ENCODE measurements at regions not wholly inside any gene's neighbourhood (a gene's known extent, or its start where the extent isn't known, plus 50 kb on each side); places are given as distances from the start of the nearest gene placed in this dataset.

- Histone ChIP-seq H3K4me3 (replicated peaks in 1 of 3; ENCODE audit: insufficient read depth in 1 of 3, low read depth in 1 of 3, low read length in 3 of 3) (no peak overlapping the region), H3K27ac (ENCODE audit: insufficient read depth, low read depth, low read length) (no peak overlapping the region), H3K79me2 (ENCODE audit: control insufficient read depth, insufficient read depth, low read length) (no peaks in the 10 kb centered on the region), H3K36me3 (ENCODE audit: control insufficient read depth in 2 of 2, extremely low read depth in 1 of 2, insufficient read depth in 2 of 2, low read length in 2 of 2) (no peaks in the 10 kb centered on the region), H3K9me1 (replicated peaks; ENCODE audit: control insufficient read depth, extremely low read depth, insufficient read depth, low read length) (no peaks in the 10 kb centered on the region), H4K20me1 (replicated peaks; ENCODE audit: control insufficient read depth, extremely low read depth, insufficient read depth, low read length) (no peaks in the 10 kb centered on the region), H3K9me3 (replicated peaks; ENCODE audit: control insufficient read depth, insufficient read depth, low read length) (no peaks in the 10 kb centered on the region), H2AFZ (ENCODE audit: low read depth, low read length) (no peak overlapping the region), H3K27me3 (ENCODE audit: control insufficient read depth in 2 of 2, insufficient read depth in 2 of 2, low read length in 2 of 2) (no peaks in the 10 kb centered on the region), H3K4me1 (ENCODE audit: control insufficient read depth, extremely low read depth, insufficient read depth, low read length) (no peaks in the 10 kb centered on the region), H3K4me2 (ENCODE audit: insufficient read depth, low read length) (no peak overlapping the region), H3K9ac (replicated peaks; ENCODE audit: extremely low read depth, insufficient read depth, low read length) (no peak overlapping the region)
- DNase-seq (ENCODE audit: low read depth, low spot score) (no peak), FAIRE-seq (no peak)
- BruUV-seq (replicated peaks): no TSS peak
- TF ChIP-seq JUN (IDR thresholded peaks at IDR 0.05; ENCODE audit: borderline replicate concordance, insufficient read depth, insufficient read length, low read depth) (no peak), FOS (IDR thresholded peaks at IDR 0.05; ENCODE audit: borderline replicate concordance, insufficient read depth, low read length) (no peak), EZH2 (IDR thresholded peaks at IDR 0.05; ENCODE audit: borderline replicate concordance, low read depth, low read length, severe bottlenecking) (no peak)
- dilution Hi-C loops (cut with MboI; ENCODE audit: extremely low pct_ligation_motif_present, low sequenced_read_pairs) (no loop called here), intact Hi-C loops (cut with micrococcal nuclease) (no loop called here)
- ChIA-PET CTCF (no interaction called here), POLR2A (no interaction called here)
Observed at GRCh38 chr5:27474047-27474309, 435.6 kb upstream of the CDH9 start.

- Histone ChIP-seq H4K20me1 (replicated peaks; ENCODE audit: control insufficient read depth, extremely low read depth, insufficient read depth, low read length) (no peaks in the 10 kb centered on the region), H2AFZ (ENCODE audit: low read depth, low read length) (no peak overlapping the region), H3K4me1 (ENCODE audit: control insufficient read depth, extremely low read depth, insufficient read depth, low read length) (no peaks in the 10 kb centered on the region), H3K36me3 (ENCODE audit: control insufficient read depth in 2 of 2, extremely low read depth in 1 of 2, insufficient read depth in 2 of 2, low read length in 2 of 2) (no peaks in the 10 kb centered on the region), H3K9me3 (replicated peaks; ENCODE audit: control insufficient read depth, insufficient read depth, low read length) (no peaks in the 10 kb centered on the region), H3K4me2 (ENCODE audit: insufficient read depth, low read length) (no peak overlapping the region), H3K27me3 (ENCODE audit: control insufficient read depth in 2 of 2, insufficient read depth in 2 of 2, low read length in 2 of 2) (no peaks in the 10 kb centered on the region), H3K9ac (replicated peaks; ENCODE audit: extremely low read depth, insufficient read depth, low read length) (no peak overlapping the region), H3K79me2 (ENCODE audit: control insufficient read depth, insufficient read depth, low read length) (no peaks in the 10 kb centered on the region), H3K27ac (ENCODE audit: insufficient read depth, low read depth, low read length) (no peak overlapping the region), H3K9me1 (replicated peaks; ENCODE audit: control insufficient read depth, extremely low read depth, insufficient read depth, low read length) (no peaks in the 10 kb centered on the region), H3K4me3 (replicated peaks in 1 of 3; ENCODE audit: insufficient read depth in 1 of 3, low read depth in 1 of 3, low read length in 3 of 3) (no peak overlapping the region)
- FAIRE-seq (no peak), DNase-seq (ENCODE audit: low read depth, low spot score) (no peak)
- TF ChIP-seq POLR2AphosphoS5 (IDR thresholded peaks at IDR 0.05; ENCODE audit: insufficient read depth, low read depth, low read length) (no peak), MYC (IDR thresholded peaks at IDR 0.05; ENCODE audit: low read depth, low read length) (no peak), CTCF (IDR thresholded peaks at IDR 0.05; ENCODE audit: extremely low read depth in 1 of 2, insufficient read depth in 1 of 2, low read depth in 1 of 2, low read length in 2 of 2) (no peak), JUN (IDR thresholded peaks at IDR 0.05; ENCODE audit: borderline replicate concordance, insufficient read depth, insufficient read length, low read depth) (no peak), FOS (IDR thresholded peaks at IDR 0.05; ENCODE audit: borderline replicate concordance, insufficient read depth, low read length) (no peak), EZH2 (IDR thresholded peaks at IDR 0.05; ENCODE audit: borderline replicate concordance, low read depth, low read length, severe bottlenecking) (no peak), GATA2 (IDR thresholded peaks at IDR 0.05; ENCODE audit: insufficient read depth, insufficient read length, low read depth, low read length) (no peak), POLR2A (IDR thresholded peaks at IDR 0.05; ENCODE audit: low read depth, low read length) (no peak)
- TF ChIP-seq, protein P1, sequence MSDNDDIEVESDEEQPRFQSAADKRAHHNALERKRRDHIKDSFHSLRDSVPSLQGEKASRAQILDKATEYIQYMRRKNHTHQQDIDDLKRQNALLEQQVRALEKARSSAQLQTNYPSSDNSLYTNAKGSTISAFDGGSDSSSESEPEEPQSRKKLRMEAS (IDR thresholded peaks at IDR 0.05; ENCODE audit: insufficient read depth, insufficient read length): no peak
- BruUV-seq (replicated peaks): no TSS peak
- dilution Hi-C loops (cut with MboI; ENCODE audit: extremely low pct_ligation_motif_present, low sequenced_read_pairs) (no loop called here), intact Hi-C loops (cut with micrococcal nuclease) (no loop called here)
- CTCF ChIA-PET: no interaction called here
- POLR2A ChIA-PET: no interaction called here
Observed at GRCh38 chr5:27473307-27474046, 435.1 kb upstream of the CDH9 start.

Measured in endothelial cell of umbilical vein (primary cell).